Endothelial cell of umbilical vein (primary cell): ENCODE measurements at regions not wholly inside any gene's neighbourhood (a gene's known extent, or its start where the extent isn't known, plus 50 kb on each side); places are given as distances from the start of the nearest gene placed in this dataset. TPM values are rescaled to one million over a fixed set of nuclear protein-coding genes. Genes with fewer than 3 reads are reported as not detected.

Source experiments
- BruUV-seq: library from RNA; stranded (reverse); fragments of 400-500 nt; replicated peaks from 2 replicates; lab custom pipeline; 2021; lab: Mats Ljungman, UMichigan
- CTCF ChIA-PET: fragments of 300-600, 350-600 bp; sonication (Branson Sonifier 250); formaldehyde crosslinking; loops from one replicate; lab custom pipeline; 2021; ENCODE audit warnings: antibody characterized with exemption, inconsistent platforms; lab: Charles Lee
- POLR2A ChIA-PET: fragments of 300-600, 350-600 bp; sonication (Branson Sonifier 250); formaldehyde crosslinking; loops from one replicate; lab custom pipeline; 2021; ENCODE audit warnings: antibody characterized with exemption, inconsistent platforms; lab: Charles Lee
- DNase-seq: peaks from one replicate; pipeline ENCODE4 v3.0.0-alpha.2; 2011; ENCODE audit warnings: low read depth, low spot score
- FAIRE-seq: peaks from 2 replicates; lab custom pipeline; 2011; peaks lifted over from hg19 to GRCh38; lab: Jason Lieb, UNC
- H2AFZ ChIP-seq: 2 replicates; pipeline ENCODE4 v1.6.0; 2012; ENCODE audit warnings: low read depth, low read length, control low read depth, inconsistent platforms
- H3K27ac ChIP-seq: 2 replicates; pipeline ENCODE4 v1.5.1; 2011; ENCODE audit warnings: low read depth, mild to moderate bottlenecking, control low read depth, low read length, moderate library complexity; ENCODE audit not compliant: insufficient read depth
- H3K27me3 ChIP-seq, 2 experiments: 2 replicates each; pipeline versions ENCODE4 v1.6.0 to v1.6.1; 2011; ENCODE audit warnings: low read length in 2 of 2, mixed read lengths in 1 of 2; ENCODE audit not compliant: control insufficient read depth in 2 of 2, insufficient read depth in 2 of 2
- H3K36me3 ChIP-seq, 2 experiments: 2 replicates in 1 of 2; 3 replicates in 1 of 2; pipeline ENCODE4 v1.5.1; 2011; ENCODE audit warnings: low read length in 2 of 2, mild to moderate bottlenecking in 1 of 2, moderate library complexity in 1 of 2; ENCODE audit not compliant: control insufficient read depth in 2 of 2, insufficient read depth in 2 of 2; ENCODE audit errors: extremely low read depth in 1 of 2
- H3K4me1 ChIP-seq: 3 replicates; pipeline ENCODE4 v1.5.1; 2011; ENCODE audit warnings: mild to moderate bottlenecking, low read length; ENCODE audit not compliant: control insufficient read depth, insufficient read depth; ENCODE audit errors: extremely low read depth
- H3K4me2 ChIP-seq: 2 replicates; pipeline ENCODE4 v1.6.1; 2011; ENCODE audit warnings: low read length, control low read depth, mixed read lengths; ENCODE audit not compliant: insufficient read depth
- H3K4me3 ChIP-seq, 3 experiments: fragments of 200-600 bp in 1 of 3; sonication (generic), shearing (Covaris generic) in 1 of 3; replicated peaks in 1 of 3; 2 replicates each; pipeline ENCODE4 v1.5.1; 2011 to 2016; ENCODE audit warnings: control low read depth in 3 of 3, low read length in 3 of 3, mild to moderate bottlenecking in 2 of 3, inconsistent platforms in 1 of 3, low read depth in 1 of 3, moderate library complexity in 1 of 3; ENCODE audit not compliant: insufficient read depth in 1 of 3
- H3K79me2 ChIP-seq: 2 replicates; pipeline ENCODE4 v1.6.0; 2012; ENCODE audit warnings: low read length, inconsistent platforms; ENCODE audit not compliant: control insufficient read depth, insufficient read depth
- H3K9ac ChIP-seq: replicated peaks from 2 replicates; pipeline ENCODE3; 2011; ENCODE audit warnings: low read length, control low read depth; ENCODE audit not compliant: insufficient read depth; ENCODE audit errors: extremely low read depth
- H3K9me1 ChIP-seq: replicated peaks from 3 replicates; pipeline ENCODE4 v1.6.0; 2011; ENCODE audit warnings: mild to moderate bottlenecking, low read length; ENCODE audit not compliant: control insufficient read depth, insufficient read depth; ENCODE audit errors: extremely low read depth
- H3K9me3 ChIP-seq: replicated peaks from 2 replicates; pipeline ENCODE4 v1.5.1; 2012; ENCODE audit warnings: low read length, inconsistent platforms; ENCODE audit not compliant: control insufficient read depth, insufficient read depth
- H4K20me1 ChIP-seq: replicated peaks from 2 replicates; pipeline ENCODE3; 2011; ENCODE audit warnings: mild to moderate bottlenecking, low read length; ENCODE audit not compliant: control insufficient read depth, insufficient read depth; ENCODE audit errors: extremely low read depth
- EZH2 ChIP-seq: IDR thresholded peaks from 2 replicates; pipeline ENCODE4 v1.6.1; 2012; ENCODE audit warnings: borderline replicate concordance, low read depth, mild to moderate bottlenecking, moderate library complexity, low read length, inconsistent platforms; ENCODE audit not compliant: severe bottlenecking
- FOS ChIP-seq: IDR thresholded peaks from 2 replicates; pipeline ENCODE4 v1.6.1; 2011; ENCODE audit warnings: mild to moderate bottlenecking, low read length, moderate library complexity, borderline replicate concordance; ENCODE audit not compliant: insufficient read depth
- GATA2 ChIP-seq: IDR thresholded peaks from 2 replicates; pipeline ENCODE4 v1.7.0; 2011; ENCODE audit warnings: low read depth, mild to moderate bottlenecking, moderate library complexity, mixed read lengths, low read length; ENCODE audit not compliant: insufficient read length, insufficient read depth
- JUN ChIP-seq: IDR thresholded peaks from 2 replicates; pipeline ENCODE4 v1.6.1; 2011; ENCODE audit warnings: borderline replicate concordance, low read depth; ENCODE audit not compliant: insufficient read length, insufficient read depth
- MYC ChIP-seq: IDR thresholded peaks from one replicate; pipeline ENCODE4 v1.6.1; 2011; ENCODE audit warnings: mild to moderate bottlenecking, low read depth, low read length
- POLR2A ChIP-seq: IDR thresholded peaks from 2 replicates; pipeline ENCODE4 v1.6.1; 2012; ENCODE audit warnings: low read depth, mild to moderate bottlenecking, control low read depth, low read length
- POLR2AphosphoS5 ChIP-seq: IDR thresholded peaks from 2 replicates; pipeline ENCODE4 v1.6.1; 2012; ENCODE audit warnings: low read depth, mild to moderate bottlenecking, control low read depth, low read length, moderate library complexity; ENCODE audit not compliant: insufficient read depth
- dilution Hi-C: fragments of 300-500 bp; cut with MboI; formaldehyde crosslinking; loops from one replicate; pipeline ENCODE4 v1.15.0; 2019; ENCODE audit warnings: low sequenced_read_pairs; ENCODE audit not compliant: extremely low pct_ligation_motif_present
- intact Hi-C: fragments of 100-400 bp; cut with micrococcal nuclease; formaldehyde crosslinking; loops from one replicate; pipeline ENCODE4 v1.10.0; 2022
- small RNA-seq: library from RNA; depleted of rRNA; stranded (forward); fragments of <200 nt; gene quantifications from one replicate; pipeline ENCODE3, GENCODE V24; 2012; ENCODE audit warnings: low replicate concordance, low read depth; ENCODE audit not compliant: insufficient read depth, insufficient read length
- TF ChIP-seq, protein P1 (sequence below): IDR thresholded peaks from 2 replicates; pipeline ENCODE4 v1.6.1; 2011; ENCODE audit not compliant: insufficient read depth, insufficient read length
- TF ChIP-seq, protein P2 (sequence below), 2 donors: IDR thresholded peaks; 1 replicate in 1 of 2; 2 replicates in 1 of 2; pipeline ENCODE4 v1.5.1; 2011; ENCODE audit warnings: low read length in 2 of 2, mild to moderate bottlenecking in 2 of 2, moderate library complexity in 2 of 2, control low read depth in 1 of 2, inconsistent platforms in 1 of 2, low read depth in 1 of 2; ENCODE audit not compliant: insufficient read depth in 1 of 2; ENCODE audit errors: extremely low read depth in 1 of 2

DNA sequence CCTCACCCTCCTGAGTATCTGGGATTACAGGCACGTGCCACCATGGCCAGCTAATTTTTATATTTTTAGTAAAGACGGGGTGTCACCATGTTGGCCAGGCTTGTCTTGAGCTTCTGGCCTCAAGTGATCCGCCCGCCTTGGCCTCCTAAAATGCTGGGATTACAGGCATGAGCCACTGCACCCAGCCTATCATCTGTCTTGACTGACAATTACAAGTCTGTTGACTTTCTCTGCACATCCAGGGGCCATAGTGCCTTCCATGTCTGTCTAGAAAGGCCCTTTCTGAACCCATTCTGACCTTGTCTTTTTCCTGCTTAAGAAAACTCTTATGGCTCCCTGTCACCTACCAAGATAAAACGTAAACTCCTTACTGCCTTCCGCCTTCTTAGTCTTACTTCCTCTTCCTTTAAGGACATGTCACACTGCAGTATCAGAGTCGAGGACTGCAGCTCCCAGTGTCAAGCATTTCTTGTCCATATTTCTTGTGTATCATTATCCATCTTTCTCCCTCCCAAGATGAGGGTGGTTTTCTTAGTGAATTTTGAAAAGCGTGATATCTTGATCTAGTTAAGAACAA, 49.9 kb upstream of the SHB start:
- ChIA-PET CTCF (interaction anchor here (1.1 kb wide), 1 partner anchor 10 kb away, joined by 4 read pairs; no protein-coding TSS in a partner anchor), POLR2A (no interaction called here)
- no peak overlapping the region for H3K27ac ChIP-seq
- intact Hi-C loops = no loop called here
- no peak overlapping the region for H3K4me2 ChIP-seq
- no peaks in the 10 kb centered on the region for H4K20me1 ChIP-seq
- no peak overlapping the region for H3K4me3 ChIP-seq
- H3K9me3 ChIP-seq = no peaks in the 10 kb centered on the region
- H3K4me1 ChIP-seq = no peaks in the 10 kb centered on the region
- dilution Hi-C loops = no loop called here
- no peak overlapping the region for H2AFZ ChIP-seq
- no TSS peak for BruUV-seq
- no peaks in the 10 kb centered on the region for H3K36me3 ChIP-seq
- H3K27me3 ChIP-seq = peaks cover 0 to 8% of the 10 kb centered on the region in 2 experiments
- DNase-seq (no peak), FAIRE-seq (no peak)
- no peaks in the 10 kb centered on the region for H3K79me2 ChIP-seq
- no peak overlapping the region for H3K9ac ChIP-seq
- TF ChIP-seq FOS = no peak
- TF ChIP-seq GATA2 = no peak
- TF ChIP-seq, protein P1, sequence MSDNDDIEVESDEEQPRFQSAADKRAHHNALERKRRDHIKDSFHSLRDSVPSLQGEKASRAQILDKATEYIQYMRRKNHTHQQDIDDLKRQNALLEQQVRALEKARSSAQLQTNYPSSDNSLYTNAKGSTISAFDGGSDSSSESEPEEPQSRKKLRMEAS = no peak
- no peak for TF ChIP-seq POLR2AphosphoS5
- TF ChIP-seq EZH2 = no peak
- TF ChIP-seq POLR2A = no peak
- no peak for TF ChIP-seq JUN
- TF ChIP-seq, protein P2, sequence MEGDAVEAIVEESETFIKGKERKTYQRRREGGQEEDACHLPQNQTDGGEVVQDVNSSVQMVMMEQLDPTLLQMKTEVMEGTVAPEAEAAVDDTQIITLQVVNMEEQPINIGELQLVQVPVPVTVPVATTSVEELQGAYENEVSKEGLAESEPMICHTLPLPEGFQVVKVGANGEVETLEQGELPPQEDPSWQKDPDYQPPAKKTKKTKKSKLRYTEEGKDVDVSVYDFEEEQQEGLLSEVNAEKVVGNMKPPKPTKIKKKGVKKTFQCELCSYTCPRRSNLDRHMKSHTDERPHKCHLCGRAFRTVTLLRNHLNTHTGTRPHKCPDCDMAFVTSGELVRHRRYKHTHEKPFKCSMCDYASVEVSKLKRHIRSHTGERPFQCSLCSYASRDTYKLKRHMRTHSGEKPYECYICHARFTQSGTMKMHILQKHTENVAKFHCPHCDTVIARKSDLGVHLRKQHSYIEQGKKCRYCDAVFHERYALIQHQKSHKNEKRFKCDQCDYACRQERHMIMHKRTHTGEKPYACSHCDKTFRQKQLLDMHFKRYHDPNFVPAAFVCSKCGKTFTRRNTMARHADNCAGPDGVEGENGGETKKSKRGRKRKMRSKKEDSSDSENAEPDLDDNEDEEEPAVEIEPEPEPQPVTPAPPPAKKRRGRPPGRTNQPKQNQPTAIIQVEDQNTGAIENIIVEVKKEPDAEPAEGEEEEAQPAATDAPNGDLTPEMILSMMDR (IDR thresholded peaks at IDR 0.05; ENCODE audit: extremely low read depth in 1 of 2, insufficient read depth in 1 of 2, low read depth in 1 of 2, low read length in 2 of 2) = no peak
- no peak for TF ChIP-seq MYC
- no peaks in the 10 kb centered on the region for H3K9me1 ChIP-seq

Small RNA genes in the stretch of these regions (small RNA-seq; reads per million reads assigned to genes)
- not detected for gene RF00096
